ENCODE measurements at regions not wholly inside any gene's neighbourhood (a gene's known extent, or its start where the extent isn't known, plus 50 kb on each side); places are given as distances from the start of the nearest gene placed in this dataset.

- TF ChIP-seq CTCF (IDR thresholded peaks at IDR 0.05) (no peak), SIN3A (IDR thresholded peaks at IDR 0.05; ENCODE audit: borderline replicate concordance, insufficient read depth, low read depth, low read length) (no peak), REST (IDR thresholded peaks at IDR 0.05; ENCODE audit: insufficient read depth in 1 of 2, low read depth in 2 of 2, low read length in 1 of 2) (no peak), POLR2AphosphoS5 (IDR thresholded peaks at IDR 0.05; ENCODE audit: low read depth, low read length) (no peak), TCF7L2 (IDR thresholded peaks at IDR 0.05; ENCODE audit: low read depth, low read length) (no peak)
Measured at GRCh38 chr6:53426667-53427270, 78.0 kb upstream of the ELOVL5 start.
